ENCODE measurements at regions not wholly inside any gene's neighbourhood (a gene's known extent, or its start where the extent isn't known, plus 50 kb on each side); places are given as distances from the start of the nearest gene placed in this dataset.

- TF ChIP-seq PPARA (CRISPR knock-in tag; IDR thresholded peaks at IDR 0.05; ENCODE audit: borderline replicate concordance): no peak
- TF ChIP-seq SNAI2 (CRISPR knock-in tag; IDR thresholded peaks at IDR 0.05): no peak
- no peak for TF ChIP-seq GLIS3 (CRISPR knock-in tag; IDR thresholded peaks at IDR 0.05)
- TF ChIP-seq OSR1 (CRISPR knock-in tag; IDR thresholded peaks at IDR 0.05): no peak
- no peak for TF ChIP-seq CSRNP3 (CRISPR knock-in tag; IDR thresholded peaks at IDR 0.05)
- no peak for TF ChIP-seq TCF4 (CRISPR knock-in tag; IDR thresholded peaks at IDR 0.05; ENCODE audit: borderline replicate concordance)
- no peak for TF ChIP-seq ZNF8 (CRISPR knock-in tag; IDR thresholded peaks at IDR 0.05)
- TF ChIP-seq CSDC2 (CRISPR knock-in tag; IDR thresholded peaks at IDR 0.05): no peak
- no peak for TF ChIP-seq RARB (CRISPR knock-in tag; IDR thresholded peaks at IDR 0.05)
- no peak for TF ChIP-seq ZFP30 (CRISPR knock-in tag; IDR thresholded peaks at IDR 0.05)
- ATAC-seq: no peak
Measured at GRCh38 chr18:65049586-65049985, 701.2 kb upstream of the CDH7 start.

GRCh38 chr18:65039578-65039977 is 711.2 kb upstream of the CDH7 start:
- no peak for TF ChIP-seq CSRNP3 (CRISPR knock-in tag; IDR thresholded peaks at IDR 0.05)
- no peak for TF ChIP-seq ZNF8 (CRISPR knock-in tag; IDR thresholded peaks at IDR 0.05)
- TF ChIP-seq SNAI2 (CRISPR knock-in tag; IDR thresholded peaks at IDR 0.05): no peak
- no peak for TF ChIP-seq ZFP3 (CRISPR knock-in tag; IDR thresholded peaks at IDR 0.05)
- TF ChIP-seq PATZ1 (CRISPR knock-in tag; IDR thresholded peaks at IDR 0.05; ENCODE audit: borderline replicate concordance): no peak
- ATAC-seq: no peak

- TF ChIP-seq TCF4 (CRISPR knock-in tag; IDR thresholded peaks at IDR 0.05; ENCODE audit: borderline replicate concordance) (peak; percentile 87), ESRRG (CRISPR knock-in tag; IDR thresholded peaks at IDR 0.05) (no peak), ZC3H10 (CRISPR knock-in tag; IDR thresholded peaks at IDR 0.05) (no peak), ISL1 (CRISPR knock-in tag; IDR thresholded peaks at IDR 0.05) (peak; percentile 57; the same call in 1 of the 2 replicates), TSHZ2 (CRISPR knock-in tag; IDR thresholded peaks at IDR 0.05) (peak; percentile 83; the same call in 1 of the 2 replicates), CSDC2 (CRISPR knock-in tag; IDR thresholded peaks at IDR 0.05) (no peak)
- no peak for ATAC-seq
Measured at GRCh38 chr18:65035701-65036100, 715.1 kb upstream of the CDH7 start.

- ATAC-seq: no peak
- no peak for TF ChIP-seq ARNTL (CRISPR knock-in tag; IDR thresholded peaks at IDR 0.05; ENCODE audit: borderline replicate concordance, low read depth)
- TF ChIP-seq SNAI2 (CRISPR knock-in tag; IDR thresholded peaks at IDR 0.05): no peak
- no peak for TF ChIP-seq ZC3H10 (CRISPR knock-in tag; IDR thresholded peaks at IDR 0.05)
- TF ChIP-seq CSDC2 (CRISPR knock-in tag; IDR thresholded peaks at IDR 0.05): no peak
- TF ChIP-seq CSRNP3 (CRISPR knock-in tag; IDR thresholded peaks at IDR 0.05): no peak
- TF ChIP-seq POU6F1 (CRISPR knock-in tag; IDR thresholded peaks at IDR 0.05; ENCODE audit: borderline replicate concordance, low read depth): no peak
Measured at GRCh38 chr18:65025756-65026155, 725.1 kb upstream of the CDH7 start.
